HG03432 (cell line): ENCODE measurements at regions not wholly inside any gene's neighbourhood (a gene's known extent, or its start where the extent isn't known, plus 50 kb on each side); places are given as distances from the start of the nearest gene placed in this dataset.
A peak's percentile ranks its signal among the peaks of the same experiment; 100 is the strongest.

Source experiments
- ATAC-seq: cut with Tn5 transposase; IDR thresholded peaks from one replicate; pipeline ENCODE4 v1.9.1; 2021; ENCODE audit warnings: mild to moderate bottlenecking, moderate library complexity; ENCODE audit not compliant: unreplicated experiment

- no peak for ATAC-seq
Measured at GRCh38 chrX:133159205-133159604, 58.9 kb downstream of the TFDP3 start.

GRCh38 chrX:133151336-133151735 is 54.4 kb upstream of the USP26 start:
- ATAC-seq, result peak; percentile 54

GRCh38 chrX:133150730-133151129 is 53.8 kb upstream of the USP26 start:
- no peak for ATAC-seq
